ENCODE measurements at regions not wholly inside any gene's neighbourhood (a gene's known extent, or its start where the extent isn't known, plus 50 kb on each side); places are given as distances from the start of the nearest gene placed in this dataset.
A peak's percentile ranks its signal among the peaks of the same experiment; 100 is the strongest.

GRCh38 chr1:244254467-244254866 is 197.2 kb downstream of the ADSS2 start:
- Mint-ChIP-seq H3K36me3 (no peaks in the 10 kb centered on the region), H3K27me3 (peaks cover 5% of the 10 kb centered on the region), H3K9me3 (no peaks in the 10 kb centered on the region), H3K4me1 (peaks cover 3% of the 10 kb centered on the region), H3K4me3 (no peak overlapping the region), H3K27ac (no peak overlapping the region)
- ATAC-seq (ENCODE audit: low read depth), result no peak
- no peak for DNase-seq
- POLR2A ChIA-PET, result no interaction called here

- Mint-ChIP-seq H3K4me3 (no peak overlapping the region), H3K9me3 (no peaks in the 10 kb centered on the region), H3K27me3 (peaks cover 5% of the 10 kb centered on the region), H3K27ac (no peak overlapping the region), H3K36me3 (no peaks in the 10 kb centered on the region), H3K4me1 (peaks cover 3% of the 10 kb centered on the region)
- no peak for ATAC-seq (ENCODE audit: low read depth)
- POLR2A ChIA-PET, result interaction anchor here (0.7 kb wide), 2 partner anchors 16 to 974 kb away, joined by 3 to 5 read pairs; no protein-coding TSS in a partner anchor
- no peak for DNase-seq
Observed at GRCh38 chr1:244255426-244255965, 196.2 kb downstream of the ADSS2 start.

GRCh38 chr1:244256086-244256676 is 195.5 kb downstream of the ADSS2 start:
- H3K27me3 Mint-ChIP-seq, result peaks cover 9% of the 10 kb centered on the region
- H3K9me3 Mint-ChIP-seq, result no peaks in the 10 kb centered on the region
- POLR2A ChIA-PET, result interaction anchor here (0.7 kb wide), 2 partner anchors 17 to 975 kb away, joined by 3 to 5 read pairs; no protein-coding TSS in a partner anchor
- H3K4me1 Mint-ChIP-seq, result peaks cover 3% of the 10 kb centered on the region
- ATAC-seq (ENCODE audit: low read depth) (no peak), DNase-seq (no peak)
- no peaks in the 10 kb centered on the region for H3K36me3 Mint-ChIP-seq
- no peak overlapping the region for H3K4me3 Mint-ChIP-seq
- no peak overlapping the region for H3K27ac Mint-ChIP-seq

- no peak overlapping the region for H3K27ac Mint-ChIP-seq
- no peaks in the 10 kb centered on the region for H3K9me3 Mint-ChIP-seq
- H3K36me3 Mint-ChIP-seq, result no peaks in the 10 kb centered on the region
- H3K4me1 Mint-ChIP-seq, result no peaks in the 10 kb centered on the region
- peaks cover 28% of the 10 kb centered on the region for H3K27me3 Mint-ChIP-seq
- no peak overlapping the region for H3K4me3 Mint-ChIP-seq
- ATAC-seq (ENCODE audit: low read depth), result no peak
- no peak for DNase-seq
- POLR2A ChIA-PET, result no interaction called here
Observed at GRCh38 chr1:244264163-244264562, 187.5 kb downstream of the ADSS2 start.

- ATAC-seq (ENCODE audit: low read depth) (no peak), DNase-seq (no peak)
- Mint-ChIP-seq H3K27ac (no peak overlapping the region), H3K4me3 (no peak overlapping the region), H3K4me1 (no peaks in the 10 kb centered on the region), H3K9me3 (peaks cover 2% of the 10 kb centered on the region), H3K27me3 (peaks cover 28% of the 10 kb centered on the region), H3K36me3 (no peaks in the 10 kb centered on the region)
- POLR2A ChIA-PET, result no interaction called here
Observed at GRCh38 chr1:244265507-244265906, 186.2 kb downstream of the ADSS2 start.

GRCh38 chr1:244269169-244269568 is 182.5 kb downstream of the ADSS2 start:
- no peak overlapping the region for H3K4me3 Mint-ChIP-seq
- POLR2A ChIA-PET, result no interaction called here
- peaks cover 4% of the 10 kb centered on the region for H3K27me3 Mint-ChIP-seq
- ATAC-seq (ENCODE audit: low read depth) (no peak), DNase-seq (no peak)
- no peaks in the 10 kb centered on the region for H3K36me3 Mint-ChIP-seq
- H3K27ac Mint-ChIP-seq, result no peak overlapping the region
- peaks cover 2% of the 10 kb centered on the region for H3K9me3 Mint-ChIP-seq
- H3K4me1 Mint-ChIP-seq, result peaks cover 4% of the 10 kb centered on the region

GRCh38 chr1:244271004-244271403 is 180.7 kb downstream of the ADSS2 start:
- Mint-ChIP-seq H3K4me1 (peaks cover 4% of the 10 kb centered on the region), H3K9me3 (peaks cover 2% of the 10 kb centered on the region), H3K27me3 (no peaks in the 10 kb centered on the region), H3K36me3 (no peaks in the 10 kb centered on the region), H3K27ac (no peak overlapping the region), H3K4me3 (no peak overlapping the region)
- POLR2A ChIA-PET, result no interaction called here
- no peak for ATAC-seq (ENCODE audit: low read depth)
- DNase-seq, result no peak

- peaks cover 4% of the 10 kb centered on the region for H3K4me1 Mint-ChIP-seq
- POLR2A ChIA-PET, result no interaction called here
- DNase-seq (no peak), ATAC-seq (ENCODE audit: low read depth) (no peak)
- H3K27ac Mint-ChIP-seq, result no peak overlapping the region
- H3K9me3 Mint-ChIP-seq, result peaks cover 2% of the 10 kb centered on the region
- H3K4me3 Mint-ChIP-seq, result no peak overlapping the region
- H3K27me3 Mint-ChIP-seq, result no peaks in the 10 kb centered on the region
- H3K36me3 Mint-ChIP-seq, result no peaks in the 10 kb centered on the region
Observed at GRCh38 chr1:244271691-244272308, 179.9 kb downstream of the ADSS2 start.

- Mint-ChIP-seq H3K27me3 (no peaks in the 10 kb centered on the region), H3K9me3 (peaks cover 2% of the 10 kb centered on the region), H3K27ac (no peak overlapping the region), H3K4me1 (peaks cover 4% of the 10 kb centered on the region), H3K36me3 (no peaks in the 10 kb centered on the region), H3K4me3 (no peak overlapping the region)
- DNase-seq (peak; percentile 56), ATAC-seq (ENCODE audit: low read depth) (peak; percentile 76)
- POLR2A ChIA-PET, result no interaction called here
Observed at GRCh38 chr1:244272471-244273261, 179.0 kb downstream of the ADSS2 start.

GRCh38 chr1:244273262-244273844 is 178.4 kb downstream of the ADSS2 start:
- H3K4me1 Mint-ChIP-seq, result peaks cover 4% of the 10 kb centered on the region
- peaks cover 2% of the 10 kb centered on the region for H3K9me3 Mint-ChIP-seq
- POLR2A ChIA-PET, result no interaction called here
- ATAC-seq (ENCODE audit: low read depth) (no peak), DNase-seq (no peak)
- no peaks in the 10 kb centered on the region for H3K36me3 Mint-ChIP-seq
- no peak overlapping the region for H3K4me3 Mint-ChIP-seq
- H3K27me3 Mint-ChIP-seq, result no peaks in the 10 kb centered on the region
- no peak overlapping the region for H3K27ac Mint-ChIP-seq

GRCh38 chr1:244273845-244274619 is 177.7 kb downstream of the ADSS2 start:
- ATAC-seq (ENCODE audit: low read depth) (no peak), DNase-seq (no peak)
- Mint-ChIP-seq H3K36me3 (no peaks in the 10 kb centered on the region), H3K4me1 (peaks cover 4% of the 10 kb centered on the region), H3K27me3 (no peaks in the 10 kb centered on the region), H3K27ac (no peak overlapping the region), H3K4me3 (no peak overlapping the region), H3K9me3 (peaks cover 2% of the 10 kb centered on the region)
- POLR2A ChIA-PET, result no interaction called here

- H3K27ac Mint-ChIP-seq, result no peak overlapping the region
- no peak overlapping the region for H3K4me3 Mint-ChIP-seq
- POLR2A ChIA-PET, result no interaction called here
- no peaks in the 10 kb centered on the region for H3K27me3 Mint-ChIP-seq
- H3K36me3 Mint-ChIP-seq, result no peaks in the 10 kb centered on the region
- no peak for DNase-seq
- ATAC-seq (ENCODE audit: low read depth), result no peak
- no peaks in the 10 kb centered on the region for H3K9me3 Mint-ChIP-seq
- peaks cover 4% of the 10 kb centered on the region for H3K4me1 Mint-ChIP-seq
Observed at GRCh38 chr1:244276646-244277045, 175.1 kb downstream of the ADSS2 start.

- no peaks in the 10 kb centered on the region for H3K9me3 Mint-ChIP-seq
- H3K4me1 Mint-ChIP-seq, result no peaks in the 10 kb centered on the region
- ATAC-seq (ENCODE audit: low read depth) (no peak), DNase-seq (no peak)
- POLR2A ChIA-PET, result no interaction called here
- no peak overlapping the region for H3K4me3 Mint-ChIP-seq
- H3K27me3 Mint-ChIP-seq, result no peaks in the 10 kb centered on the region
- H3K27ac Mint-ChIP-seq, result no peak overlapping the region
- no peaks in the 10 kb centered on the region for H3K36me3 Mint-ChIP-seq
Observed at GRCh38 chr1:244280201-244280600, 171.5 kb downstream of the ADSS2 start.

Measured in activated naive CD8-positive, alpha-beta T cell treated with anti-CD3 and anti-CD28 coated beads, Interleukin-2, amount 10 ng/mL, durations not matched to agents 7 days and 5 days (primary cell).